GM12878 (cell line): ENCODE measurements at regions not wholly inside any gene's neighbourhood (a gene's known extent, or its start where the extent isn't known, plus 50 kb on each side); places are given as distances from the start of the nearest gene placed in this dataset.

Source experiments
- ATAC-seq: fragments of 200-7000 bp; cut with Tn5 transposase; 3 replicates; pipeline ENCODE4 v1.9.1; 2020; ENCODE audit warnings: mild to moderate bottlenecking, moderate library complexity
- BruUV-seq: library from RNA; stranded (reverse); fragments of 400-500 nt; replicated peaks from 2 replicates; lab custom pipeline; 2021; lab: Mats Ljungman, UMichigan
- CTCF ChIA-PET: fragments of 300-600 bp; sonication (Branson Sonifier 250); formaldehyde crosslinking; extraction: SDS; loops from one replicate; lab custom pipeline; 2021; ENCODE audit warnings: inconsistent platforms; lab: Yijun Ruan, JAX
- POLR2A ChIA-PET: fragments of 350-600 bp; formaldehyde crosslinking; extraction: SDS; loops from one replicate; lab custom pipeline; 2021; ENCODE audit warnings: inconsistent platforms; lab: Charles Lee
- RAD21 ChIA-PET: fragments of 300-600 bp; sonication (Branson Sonifier 250); formaldehyde crosslinking; loops from one replicate; lab custom pipeline; 2023; ENCODE audit warnings: antibody characterized with exemption; ENCODE audit not compliant: unreplicated experiment; lab: Charles Lee
- SMC1A ChIA-PET: fragments of 300-600 bp; sonication (Branson Sonifier 250); formaldehyde crosslinking; loops from one replicate; lab custom pipeline; 2023; ENCODE audit not compliant: unreplicated experiment, uncharacterized antibody; lab: Charles Lee
- DNase-seq: peaks from one replicate; pipeline ENCODE4 v3.0.0-alpha.2; 2011; ENCODE audit warnings: low read depth, low spot score
- FAIRE-seq: peaks from 3 replicates; lab custom pipeline; 2011; peaks lifted over from hg19 to GRCh38; lab: Jason Lieb, UNC
- H2AFZ ChIP-seq: 2 replicates; pipeline ENCODE4 v1.6.0; 2011; ENCODE audit warnings: low read depth, low read length, control low read depth; ENCODE audit not compliant: control insufficient read depth
- H3K27ac ChIP-seq: 2 replicates; pipeline ENCODE4 v1.5.1; 2011; ENCODE audit warnings: control low read depth; ENCODE audit not compliant: control insufficient read depth, insufficient read depth
- H3K27me3 ChIP-seq, 2 experiments: replicated peaks in 1 of 2; 2 replicates each; pipeline versions ENCODE4 v1.6.0 to v1.6.1; 2011; ENCODE audit warnings: low read length in 1 of 2; ENCODE audit not compliant: control insufficient read depth in 2 of 2, insufficient read depth in 2 of 2
- H3K36me3 ChIP-seq, 2 experiments: 2 replicates each; pipeline ENCODE4 v1.5.1; 2011; ENCODE audit warnings: low read length in 1 of 2; ENCODE audit not compliant: control insufficient read depth in 2 of 2, insufficient read depth in 2 of 2
- H3K4me1 ChIP-seq: 2 replicates; pipeline ENCODE4 v1.6.1; 2011; ENCODE audit warnings: mild to moderate bottlenecking, low read length, moderate library complexity, mixed read lengths; ENCODE audit not compliant: control insufficient read depth, insufficient read depth
- H3K4me2 ChIP-seq: 2 replicates; pipeline ENCODE4 v1.6.0; 2011; ENCODE audit warnings: control low read depth; ENCODE audit not compliant: control insufficient read depth, insufficient read depth
- H3K4me3 ChIP-seq: fragments of 200-600 bp; sonication (generic); 2 replicates; pipeline ENCODE4 v1.5.1; 2016
- H3K79me2 ChIP-seq: 2 replicates; pipeline ENCODE4 v1.6.0; 2011; ENCODE audit warnings: low read length; ENCODE audit not compliant: control insufficient read depth, insufficient read depth
- H3K9ac ChIP-seq: 2 replicates; pipeline ENCODE4 v1.8.0; 2011; ENCODE audit warnings: low read length, control low read depth, mixed read lengths; ENCODE audit not compliant: control insufficient read depth, insufficient read depth
- H3K9me3 ChIP-seq: replicated peaks from 3 replicates; pipeline ENCODE4 v1.5.1; 2011; ENCODE audit warnings: mild to moderate bottlenecking, low read length; ENCODE audit not compliant: control insufficient read depth, insufficient read depth
- H4K20me1 ChIP-seq: 2 replicates; pipeline ENCODE4 v1.6.0; 2011; ENCODE audit not compliant: control insufficient read depth, insufficient read depth
- CBX3 ChIP-seq: fragments of 200-600 bp; sonication (generic); IDR thresholded peaks from 2 replicates; pipeline ENCODE4 v1.6.1; 2016; ENCODE audit warnings: low read depth, borderline replicate concordance
- CBX5 ChIP-seq: sonication (generic); IDR thresholded peaks from 2 replicates; pipeline ENCODE4 v1.6.1; 2016; ENCODE audit warnings: low read depth, moderate library complexity, mild to moderate bottlenecking, inconsistent platforms
- CEBPB ChIP-seq, 2 experiments: fragments of 150-350 bp in 1 of 2; IDR thresholded peaks; 2 replicates each; pipeline ENCODE4 v1.6.1; 2012 to 2014; ENCODE audit warnings: low read depth in 2 of 2, low read length in 2 of 2, borderline replicate concordance in 1 of 2, inconsistent platforms in 1 of 2
- EED ChIP-seq: sonication (generic); IDR thresholded peaks from 2 replicates; pipeline ENCODE4 v1.6.1; 2016; ENCODE audit warnings: antibody characterized with exemption, low read depth
- HDAC2 ChIP-seq: fragments of 200-600 bp; sonication (generic); IDR thresholded peaks from 2 replicates; pipeline ENCODE4 v1.6.1; 2017
- HSF1 ChIP-seq: fragments of 150-350 bp; IDR thresholded peaks from 2 replicates; pipeline ENCODE4 v1.6.1; 2014; ENCODE audit warnings: mild to moderate bottlenecking, low read depth, low read length
- JUNB ChIP-seq: IDR thresholded peaks from 2 replicates; pipeline ENCODE4 v1.6.1; 2016; ENCODE audit warnings: antibody characterized with exemption, mild to moderate bottlenecking
- JUND ChIP-seq: IDR thresholded peaks from 2 replicates; pipeline ENCODE4 v1.6.1; 2012; ENCODE audit warnings: low read depth, mild to moderate bottlenecking, low read length, improper control_type of control experiment, moderate library complexity
- KDM1A ChIP-seq: fragments of 200-600 bp; sonication (generic); IDR thresholded peaks from 2 replicates; pipeline ENCODE4 v1.6.1; 2016; ENCODE audit warnings: borderline replicate concordance
- NFXL1 ChIP-seq: fragments of 450-650 bp; IDR thresholded peaks from 2 replicates; pipeline ENCODE4 v1.6.1; 2017; ENCODE audit warnings: antibody characterized with exemption, mild to moderate bottlenecking, borderline replicate concordance
- PAX8 ChIP-seq: fragments of 450-650 bp; IDR thresholded peaks from 2 replicates; pipeline ENCODE4 v1.6.1; 2017; ENCODE audit warnings: mild to moderate bottlenecking, moderate library complexity
- TCF7 ChIP-seq: IDR thresholded peaks from 2 replicates; pipeline ENCODE4 v1.6.1; 2014; ENCODE audit warnings: antibody characterized with exemption, borderline replicate concordance
- YY1 ChIP-seq: IDR thresholded peaks from 2 replicates; pipeline ENCODE4 v1.6.1; 2011; ENCODE audit warnings: low read depth, mild to moderate bottlenecking, low read length
- ZBTB33 ChIP-seq: fragments of 450-650 bp; IDR thresholded peaks from 2 replicates; pipeline ENCODE4 v1.6.1; 2017; ENCODE audit warnings: mild to moderate bottlenecking
- WGBS: methylation state at CpG from one replicate; pipeline ENCODE4 v1.1.6; 2016; ENCODE audit warnings: low lambda C conversion rate; ENCODE audit not compliant: insufficient replicate concordance, insufficient coverage; ENCODE audit errors: missing lambda C conversion rate; 5-methylcytosine and 5-hydroxymethylcytosine counted together
- in situ Hi-C: fragments of 300-500 bp; cut with MboI; formaldehyde crosslinking; loops from 9 replicates; pipeline ENCODE4 v1.14.3; 2018; ENCODE audit warnings: mixed read lengths
- intact Hi-C: fragments of 100-400 bp; cut with micrococcal nuclease; formaldehyde crosslinking; loops from one replicate; pipeline ENCODE4 v1.14.2; 2022; ENCODE audit not compliant: unreplicated experiment

GRCh38 chr5:53399926-53400697 lies 80.3 kb upstream of the FST start (continued):
- TF ChIP-seq NFXL1 (no peak), JUND (no peak), HDAC2 (no peak), CBX3 (no peak), CEBPB (IDR thresholded peaks at IDR 0.05; ENCODE audit: borderline replicate concordance in 1 of 2, low read depth in 2 of 2, low read length in 2 of 2) (no peak)

- ATAC-seq, result no peak
These were observed 77.1 kb upstream of the FST start for GRCh38 chr5:53403291-53403690.

More at GRCh38 chr5:53403291-53403690, 77.1 kb upstream of the FST start:
- Histone ChIP-seq H3K36me3 (no peaks in the 10 kb centered on the region), H3K9ac (no peak overlapping the region), H2AFZ (no peak overlapping the region), H3K27ac (no peak overlapping the region), H4K20me1 (no peaks in the 10 kb centered on the region), H3K27me3 (no peaks in the 10 kb centered on the region), H3K9me3 (no peaks in the 10 kb centered on the region), H3K4me1 (no peaks in the 10 kb centered on the region), H3K4me2 (no peak overlapping the region), H3K79me2 (no peaks in the 10 kb centered on the region), H3K4me3 (no peak overlapping the region)
- ChIA-PET CTCF (no interaction called here), RAD21 (no interaction called here), SMC1A (no interaction called here), POLR2A (no interaction called here)
- in situ Hi-C loops (no loop called here), intact Hi-C loops (no loop called here)
- no TSS peak for BruUV-seq
- DNase-seq (no peak), FAIRE-seq (no peak)
- WGBS, result 52% methylated on average over 3 of the region's 3 CpGs
- no peak for TF ChIP-seq HDAC2
- no peak for TF ChIP-seq CBX5
- TF ChIP-seq EED, result no peak
- TF ChIP-seq JUNB, result no peak
- no peak for TF ChIP-seq HSF1
- TF ChIP-seq ZBTB33, result no peak
- no peak for TF ChIP-seq YY1
- TF ChIP-seq PAX8, result no peak
- TF ChIP-seq KDM1A, result no peak
- TF ChIP-seq TCF7, result no peak
